Large intestine (tissue), 3 donors: ENCODE measurements at regions not wholly inside any gene's neighbourhood (a gene's known extent, or its start where the extent isn't known, plus 50 kb on each side); places are given as distances from the start of the nearest gene placed in this dataset.
"Not testable (repeated sequence)": the region's sequence is repeated elsewhere in the genome, so short reads cannot be mapped to it uniquely, and the experiment has no call there.

Source experiments
- DNase-seq, 2 donors: peaks; one replicate each; pipeline versions ENCODE4 v3.0.0 to v3.0.0-alpha.2; 2013
- H3K27ac ChIP-seq: one replicate; pipeline ENCODE4 v1.5.1; 2013; ENCODE audit warnings: low read length
- H3K27me3 ChIP-seq: 2 replicates; pipeline ENCODE4 v1.6.1; 2013; ENCODE audit warnings: low read length; ENCODE audit not compliant: control insufficient read depth, insufficient read depth
- H3K36me3 ChIP-seq: 2 replicates; pipeline ENCODE4 v1.6.1; 2013; ENCODE audit warnings: low read length; ENCODE audit not compliant: control insufficient read depth, insufficient read depth
- H3K4me1 ChIP-seq: one replicate; pipeline ENCODE4 v1.6.1; 2013; ENCODE audit warnings: low read length; ENCODE audit not compliant: control insufficient read depth, insufficient read depth
- H3K4me3 ChIP-seq: one replicate; pipeline ENCODE4 v1.5.1; 2013; ENCODE audit warnings: low read length
- H3K9me3 ChIP-seq: one replicate; pipeline ENCODE4 v1.6.1; 2013; ENCODE audit warnings: mild to moderate bottlenecking, low read depth, low read length, moderate library complexity; ENCODE audit not compliant: control insufficient read depth
- WGBS: methylation state at CpG from one replicate; pipeline ENCODE4 v1.1.5; 2013; ENCODE audit warnings: low lambda C conversion rate; ENCODE audit not compliant: insufficient coverage; 5-methylcytosine and 5-hydroxymethylcytosine counted together

DNA sequence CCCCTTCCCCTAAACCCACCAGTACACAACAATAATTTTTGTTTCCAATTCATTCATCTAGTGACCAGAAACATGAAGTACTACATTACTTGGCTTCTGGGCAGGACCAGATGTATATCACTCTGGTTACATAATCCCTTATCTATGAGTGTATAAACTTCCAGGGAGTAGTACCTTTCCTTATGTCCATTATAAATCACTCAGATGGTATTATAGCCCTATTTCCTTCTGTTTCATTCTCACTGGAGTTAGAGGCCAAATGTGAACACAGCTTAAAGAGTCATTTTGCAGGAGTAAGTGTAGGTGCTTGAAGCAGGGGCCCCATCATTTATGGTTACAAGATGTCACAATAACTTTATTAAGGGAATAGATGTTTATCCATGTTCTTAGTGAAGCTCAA, 894.4 kb upstream of the NXPH2 start:
- no peaks in the 10 kb centered on the region for H3K27me3 ChIP-seq
- H3K4me3 ChIP-seq: no peak overlapping the region
- DNase-seq: peak in 1 of 2 donors; percentile 4
- H3K4me1 ChIP-seq: no peaks in the 10 kb centered on the region
- H3K9me3 ChIP-seq: no peaks in the 10 kb centered on the region
- H3K36me3 ChIP-seq: no peaks in the 10 kb centered on the region
- H3K27ac ChIP-seq: no peak overlapping the region

DNA sequence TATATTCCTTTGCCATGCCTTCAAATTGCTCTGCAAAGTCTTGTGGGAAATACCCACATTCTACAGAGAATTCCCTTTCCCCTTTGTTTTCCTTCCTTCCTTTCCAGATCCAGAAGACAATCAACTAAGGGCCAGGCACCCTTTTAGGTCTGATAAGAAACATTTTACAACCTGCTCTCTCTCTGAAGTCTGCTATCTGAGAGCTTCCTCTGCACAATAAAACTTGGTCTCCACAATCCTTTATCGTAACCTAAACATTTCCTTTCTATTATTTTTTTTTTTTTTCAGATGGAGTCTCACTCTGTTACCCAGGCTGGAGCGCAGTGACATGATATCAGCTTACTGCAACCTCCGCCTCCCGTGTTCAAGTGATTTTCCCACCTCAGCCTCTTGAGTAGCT, 893.3 kb upstream of the NXPH2 start:
- WGBS: 0% methylated on average over 1 of the region's 4 CpGs
- not testable (repeated sequence) for H3K27ac ChIP-seq, H3K4me1 ChIP-seq, H3K9me3 ChIP-seq, H3K36me3 ChIP-seq, DNase-seq, H3K4me3 ChIP-seq, H3K27me3 ChIP-seq

DNA sequence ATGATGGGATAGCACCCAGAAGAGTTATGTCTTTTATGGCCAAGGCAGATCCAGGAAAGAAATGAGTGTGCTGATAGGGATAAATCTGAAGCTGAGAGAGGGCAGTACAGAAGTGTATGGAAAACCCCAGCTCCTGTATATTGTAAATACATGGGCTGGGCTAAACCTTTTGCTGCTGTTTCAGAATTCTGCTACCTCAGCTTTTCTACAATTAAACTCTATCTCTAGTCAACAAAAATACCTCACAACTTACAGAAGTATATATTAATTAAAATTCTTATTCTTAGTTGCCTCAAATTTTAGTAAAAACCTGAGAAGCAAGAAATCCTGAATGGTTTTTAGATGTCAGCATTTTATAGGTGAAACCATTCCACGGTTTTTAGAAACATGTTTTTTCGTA, 889.5 kb upstream of the NXPH2 start:
- Histone ChIP-seq H3K36me3 (no peaks in the 10 kb centered on the region), H3K27me3 (no peaks in the 10 kb centered on the region), H3K9me3 (no peaks in the 10 kb centered on the region), H3K4me3 (no peak overlapping the region), H3K4me1 (no peaks in the 10 kb centered on the region), H3K27ac (no peak overlapping the region)
- no peak for DNase-seq
- WGBS: 92% methylated on average over 2 of the region's 2 CpGs

DNA sequence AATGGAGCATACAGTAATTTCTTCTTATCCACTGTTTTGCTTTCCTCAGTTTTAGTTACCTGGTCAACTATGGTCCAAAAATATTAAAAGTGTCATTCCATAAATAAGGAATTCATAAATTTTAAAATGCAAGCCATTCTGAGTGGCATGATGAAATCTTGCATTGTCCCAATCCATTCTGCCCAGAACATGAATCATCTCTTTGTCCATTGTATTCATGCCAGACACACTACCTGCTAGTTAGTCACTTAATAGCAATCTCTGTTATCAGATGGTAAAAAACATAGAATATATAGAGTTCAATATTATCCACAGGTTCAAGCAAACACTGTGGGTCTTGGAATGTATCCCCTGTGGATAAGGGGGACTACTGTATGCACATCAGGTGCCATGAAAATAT, 872.2 kb upstream of the NXPH2 start:
- H3K27ac ChIP-seq: no peak overlapping the region

DNA sequence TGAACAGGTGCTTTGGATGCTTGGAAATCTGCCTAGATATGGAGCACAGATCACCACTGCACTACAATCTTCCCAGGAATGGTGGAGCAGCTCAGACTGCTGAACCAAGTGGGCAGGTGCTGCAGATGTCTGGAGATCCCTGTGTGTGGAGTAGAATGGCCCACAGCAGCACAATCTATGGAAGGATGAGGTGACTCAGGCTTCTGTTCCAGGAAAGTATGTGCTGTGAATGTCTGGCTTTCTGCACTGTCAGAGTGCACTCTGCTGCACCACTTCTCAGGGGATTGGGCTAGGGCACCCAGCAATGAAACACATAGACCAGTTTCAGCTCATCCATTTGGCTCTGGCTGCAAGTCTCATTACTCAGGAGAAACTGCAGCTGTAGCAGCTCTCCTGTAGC, 865.4 kb upstream of the NXPH2 start:
- Histone ChIP-seq H3K36me3 (no peaks in the 10 kb centered on the region), H3K27me3 (no peaks in the 10 kb centered on the region), H3K27ac (no peak overlapping the region), H3K4me1 (no peaks in the 10 kb centered on the region), H3K4me3 (no peak overlapping the region), H3K9me3 (no peaks in the 10 kb centered on the region)
- no peak for DNase-seq

More for the DNA sequence above, 872.2 kb upstream of the NXPH2 start:
- Histone ChIP-seq H3K4me1 (no peaks in the 10 kb centered on the region), H3K27me3 (no peaks in the 10 kb centered on the region), H3K9me3 (no peaks in the 10 kb centered on the region), H3K36me3 (no peaks in the 10 kb centered on the region), H3K4me3 (no peak overlapping the region)
- no peak for DNase-seq

- H3K27me3 ChIP-seq: no peaks in the 10 kb centered on the region
These were observed 862.9 kb upstream of the NXPH2 start for GRCh38 chr2:139643139-139643538.

GRCh38 chr2:139631966-139632365, 851.8 kb upstream of the NXPH2 start:
- no peaks in the 10 kb centered on the region for H3K9me3 ChIP-seq
- WGBS: no CpG with 5 or more reads among the region's 1 CpG

More at GRCh38 chr2:139643139-139643538, 862.9 kb upstream of the NXPH2 start:
- H3K4me3 ChIP-seq: no peak overlapping the region
- no peak for DNase-seq
- H3K4me1 ChIP-seq: no peaks in the 10 kb centered on the region
- no peaks in the 10 kb centered on the region for H3K36me3 ChIP-seq
- no peaks in the 10 kb centered on the region for H3K9me3 ChIP-seq
- no peak overlapping the region for H3K27ac ChIP-seq

DNA sequence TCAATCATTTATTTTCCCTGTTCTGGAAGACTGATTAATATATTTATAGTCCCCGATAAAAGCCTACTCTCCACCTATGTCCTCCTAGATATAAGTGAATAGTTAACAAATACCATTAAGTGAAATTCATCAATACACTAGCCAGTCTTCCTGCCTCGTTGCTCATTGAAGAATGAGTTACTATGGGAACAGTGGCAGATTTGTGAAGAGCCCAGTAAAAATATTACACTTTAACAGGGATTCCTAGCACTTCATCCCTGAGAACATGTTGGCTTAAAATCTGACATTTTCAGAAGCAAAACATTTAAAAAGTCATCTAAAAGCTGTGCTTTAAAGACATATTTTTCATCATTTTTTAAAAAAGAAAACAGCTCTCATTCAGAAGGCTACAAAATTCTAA, 848.7 kb upstream of the NXPH2 start:
- H3K4me3 ChIP-seq: no peak overlapping the region
- DNase-seq: no peak
- no peaks in the 10 kb centered on the region for H3K36me3 ChIP-seq
- H3K27me3 ChIP-seq: no peaks in the 10 kb centered on the region
- H3K27ac ChIP-seq: no peak overlapping the region
- H3K9me3 ChIP-seq: no peaks in the 10 kb centered on the region
- WGBS: 71% methylated on average over 1 of the region's 2 CpGs
- no peaks in the 10 kb centered on the region for H3K4me1 ChIP-seq

More at GRCh38 chr2:139631966-139632365, 851.8 kb upstream of the NXPH2 start:
- H3K4me1 ChIP-seq: no peaks in the 10 kb centered on the region
- H3K27ac ChIP-seq: no peak overlapping the region
- DNase-seq: no peak
- H3K36me3 ChIP-seq: no peaks in the 10 kb centered on the region
- H3K27me3 ChIP-seq: no peaks in the 10 kb centered on the region
- H3K4me3 ChIP-seq: no peak overlapping the region

DNA sequence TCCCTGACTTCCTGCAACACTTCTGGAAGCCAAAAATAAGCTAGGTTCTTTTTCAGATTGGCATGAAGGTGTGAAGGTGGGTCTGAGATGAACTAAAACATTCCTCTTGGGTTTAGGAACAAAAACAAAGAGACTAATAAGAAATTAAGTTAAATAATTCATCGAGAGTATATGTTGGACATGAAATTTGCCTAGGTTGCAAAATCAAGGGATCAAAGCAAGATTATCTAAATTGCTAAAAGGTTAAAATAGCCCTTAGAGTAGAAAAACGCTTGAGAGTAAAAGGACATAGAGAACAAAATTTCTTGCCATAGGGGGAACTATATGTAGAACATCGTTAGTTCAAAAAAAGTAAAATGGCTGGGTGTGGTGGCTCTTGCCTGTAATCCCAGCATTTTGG, 845.9 kb upstream of the NXPH2 start:
- Histone ChIP-seq H3K9me3 (no peaks in the 10 kb centered on the region), H3K4me1 (no peaks in the 10 kb centered on the region), H3K4me3 (no peak overlapping the region), H3K27ac (no peak overlapping the region), H3K36me3 (no peaks in the 10 kb centered on the region), H3K27me3 (no peaks in the 10 kb centered on the region)
- WGBS: 94% methylated on average over 3 of the region's 3 CpGs
- DNase-seq: no peak

GRCh38 chr2:139622691-139623090, 842.5 kb upstream of the NXPH2 start:
- H3K36me3 ChIP-seq: no peaks in the 10 kb centered on the region
- WGBS: no CpG with 5 or more reads among the region's 1 CpG
- DNase-seq: no peak
- no peaks in the 10 kb centered on the region for H3K9me3 ChIP-seq
- H3K4me3 ChIP-seq: no peak overlapping the region
- H3K27me3 ChIP-seq: no peaks in the 10 kb centered on the region
- no peak overlapping the region for H3K27ac ChIP-seq
- no peaks in the 10 kb centered on the region for H3K4me1 ChIP-seq

GRCh38 chr2:139617747-139618146, 837.6 kb upstream of the NXPH2 start:
- H3K4me3 ChIP-seq: no peak overlapping the region
- H3K4me1 ChIP-seq: no peaks in the 10 kb centered on the region
- H3K27ac ChIP-seq: no peak overlapping the region
- H3K27me3 ChIP-seq: no peaks in the 10 kb centered on the region
- DNase-seq: no peak
- H3K36me3 ChIP-seq: no peaks in the 10 kb centered on the region
- H3K9me3 ChIP-seq: no peaks in the 10 kb centered on the region

- Histone ChIP-seq H3K9me3 (no peaks in the 10 kb centered on the region), H3K36me3 (no peaks in the 10 kb centered on the region), H3K4me1 (no peaks in the 10 kb centered on the region), H3K27ac (no peak overlapping the region), H3K27me3 (no peaks in the 10 kb centered on the region), H3K4me3 (no peak overlapping the region)
- no peak for DNase-seq
- WGBS: 92% methylated on average over 2 of the region's 3 CpGs
These were observed 833.1 kb upstream of the NXPH2 start for GRCh38 chr2:139613264-139613663.
